OCI-LY3 (cell line): ENCODE measurements at regions not wholly inside any gene's neighbourhood (a gene's known extent, or its start where the extent isn't known, plus 50 kb on each side); places are given as distances from the start of the nearest gene placed in this dataset.

Source experiments
- H2AFZ ChIP-seq: fragments of 200-600, 300-600 bp; shearing (Covaris generic); 2 replicates; pipeline ENCODE4 v1.6.0; 2014; ENCODE audit warnings: antibody characterized with exemption, low read depth, low read length
- H3K27ac ChIP-seq: fragments of 200-600, 300-600 bp; sonication (generic); 2 replicates; pipeline ENCODE4 v1.5.1; 2014; ENCODE audit warnings: mild to moderate bottlenecking, low read length, moderate library complexity, mixed read lengths
- H3K27me3 ChIP-seq: fragments of 200-600, 300-600 bp; sonication (generic); 2 replicates; pipeline ENCODE4 v1.6.1; 2014; ENCODE audit warnings: low read depth, low read length, mixed read lengths
- H3K36me3 ChIP-seq: fragments of 200-600, 300-600 bp; sonication (generic); replicated peaks from 2 replicates; pipeline ENCODE3; 2014; ENCODE audit warnings: low read depth, low read length, mixed read lengths
- H3K4me1 ChIP-seq: fragments of 300-600, 200-600 bp; sonication (generic); 2 replicates; pipeline ENCODE4 v1.6.1; 2014; ENCODE audit warnings: low read length, mixed read lengths
- H3K4me2 ChIP-seq: fragments of 200-600, 300-600 bp; sonication (generic); 2 replicates; pipeline ENCODE4 v1.6.1; 2014; ENCODE audit warnings: low read length, mixed read lengths
- H3K4me3 ChIP-seq: fragments of 300-600, 200-600 bp; sonication (generic); 2 replicates; pipeline ENCODE4 v1.5.1; 2014; ENCODE audit warnings: antibody characterized with exemption, mild to moderate bottlenecking, low read length, moderate library complexity
- H3K79me2 ChIP-seq: fragments of 300-600, 200-600 bp; shearing (Covaris generic); 2 replicates; pipeline ENCODE4 v1.6.1; 2014; ENCODE audit warnings: mild to moderate bottlenecking, low read length, mixed read lengths
- H3K9ac ChIP-seq: fragments of 300-600, 200-600 bp; shearing (Covaris generic); 2 replicates; pipeline ENCODE4 v1.6.0; 2014; ENCODE audit warnings: mild to moderate bottlenecking, low read length, moderate library complexity
- H3K9me3 ChIP-seq: fragments of 200-600, 300-600 bp; shearing (Covaris generic); 2 replicates; pipeline ENCODE4 v1.6.1; 2014; ENCODE audit warnings: low read length, mixed read lengths; ENCODE audit not compliant: insufficient read depth
- H4K20me1 ChIP-seq: fragments of 200-600, 300-600 bp; sonication (generic); 2 replicates; pipeline ENCODE4 v1.6.1; 2016; ENCODE audit warnings: low read length, mixed read lengths; ENCODE audit not compliant: insufficient read depth
- CTCF ChIP-seq: fragments of 200-600, 300-600 bp; sonication (generic); IDR thresholded peaks from 2 replicates; pipeline ENCODE4 v1.5.1; 2014; ENCODE audit warnings: antibody characterized with exemption, low read length, low read depth
- EZH2phosphoT487 ChIP-seq: fragments of 200-600 bp; shearing (Covaris generic); IDR thresholded peaks from 2 replicates; pipeline ENCODE4 v1.6.1; 2018; ENCODE audit warnings: antibody characterized with exemption, mixed run types, low read depth

- H3K79me2 ChIP-seq, result no peaks in the 10 kb centered on the region
- no peak overlapping the region for H3K9ac ChIP-seq
- H4K20me1 ChIP-seq, result no peaks in the 10 kb centered on the region
- no peak overlapping the region for H3K4me2 ChIP-seq
- H3K27ac ChIP-seq, result no peak overlapping the region
- H3K36me3 ChIP-seq, result no peaks in the 10 kb centered on the region
- TF ChIP-seq CTCF (no peak), EZH2phosphoT487 (no peak)
- H3K4me1 ChIP-seq, result no peaks in the 10 kb centered on the region
- no peak overlapping the region for H3K4me3 ChIP-seq
- H3K9me3 ChIP-seq, result no peaks in the 10 kb centered on the region
- no peak overlapping the region for H2AFZ ChIP-seq
- H3K27me3 ChIP-seq, result no peaks in the 10 kb centered on the region
Observed at GRCh38 chr17:71147906-71148305, 972.9 kb upstream of the SOX9 start.

GRCh38 chr17:71149607-71150006 is 971.2 kb upstream of the SOX9 start:
- H3K79me2 ChIP-seq, result no peaks in the 10 kb centered on the region
- TF ChIP-seq EZH2phosphoT487 (no peak), CTCF (no peak)
- no peak overlapping the region for H2AFZ ChIP-seq
- no peaks in the 10 kb centered on the region for H3K9me3 ChIP-seq
- no peaks in the 10 kb centered on the region for H3K36me3 ChIP-seq
- no peaks in the 10 kb centered on the region for H3K27me3 ChIP-seq
- H3K9ac ChIP-seq, result no peak overlapping the region
- H3K4me2 ChIP-seq, result no peak overlapping the region
- H3K4me3 ChIP-seq, result no peak overlapping the region
- H3K4me1 ChIP-seq, result no peaks in the 10 kb centered on the region
- no peaks in the 10 kb centered on the region for H4K20me1 ChIP-seq
- no peak overlapping the region for H3K27ac ChIP-seq

- H3K9me3 ChIP-seq, result no peaks in the 10 kb centered on the region
- H3K9ac ChIP-seq, result no peak overlapping the region
- H3K79me2 ChIP-seq, result no peaks in the 10 kb centered on the region
- H3K27me3 ChIP-seq, result no peaks in the 10 kb centered on the region
- no peak overlapping the region for H2AFZ ChIP-seq
- H3K4me1 ChIP-seq, result no peaks in the 10 kb centered on the region
- no peak for TF ChIP-seq CTCF
- TF ChIP-seq EZH2phosphoT487, result no peak
- H3K36me3 ChIP-seq, result no peaks in the 10 kb centered on the region
- H3K4me2 ChIP-seq, result no peak overlapping the region
- no peaks in the 10 kb centered on the region for H4K20me1 ChIP-seq
- H3K4me3 ChIP-seq, result no peak overlapping the region
- no peak overlapping the region for H3K27ac ChIP-seq
Observed at GRCh38 chr17:71157297-71157696, 963.5 kb upstream of the SOX9 start.

- Histone ChIP-seq H4K20me1 (no peaks in the 10 kb centered on the region), H3K4me1 (no peaks in the 10 kb centered on the region), H2AFZ (no peak overlapping the region), H3K4me3 (no peak overlapping the region), H3K36me3 (no peaks in the 10 kb centered on the region), H3K9ac (no peak overlapping the region), H3K27me3 (no peaks in the 10 kb centered on the region), H3K27ac (no peak overlapping the region), H3K79me2 (no peaks in the 10 kb centered on the region), H3K9me3 (no peaks in the 10 kb centered on the region), H3K4me2 (no peak overlapping the region)
- TF ChIP-seq EZH2phosphoT487 (no peak), CTCF (no peak)
Observed at GRCh38 chr17:71158437-71158836, 962.4 kb upstream of the SOX9 start.
